HepG2 (cell line): ENCODE measurements at regions not wholly inside any gene's neighbourhood (a gene's known extent, or its start where the extent isn't known, plus 50 kb on each side); places are given as distances from the start of the nearest gene placed in this dataset.

Experiments
- ELF4 ChIP-seq: sonication (generic); formaldehyde crosslinking; IDR thresholded peaks from 2 replicates; pipeline ENCODE4 v1.5.0; 2020; ENCODE audit warnings: missing genetic modification reagents, mild to moderate bottlenecking, moderate library complexity, borderline replicate concordance
- KLF15 ChIP-seq: sonication (generic); formaldehyde crosslinking; IDR thresholded peaks from 2 replicates; pipeline ENCODE4 v1.8.1; 2023; ENCODE audit warnings: borderline replicate concordance, mild to moderate bottlenecking, inconsistent platforms, missing genetic modification reagents, mixed read lengths
- MAZ ChIP-seq, 2 experiments: sonication (generic) in 1 of 2; formaldehyde crosslinking in 1 of 2; IDR thresholded peaks; 2 replicates each; pipeline versions ENCODE4 v1.5.0 to v1.6.1; 2012 to 2020; ENCODE audit warnings: low read depth in 2 of 2, mild to moderate bottlenecking in 2 of 2, borderline replicate concordance in 1 of 2, improper control_type of control experiment in 1 of 2, low read length in 1 of 2, missing genetic modification reagents in 1 of 2, moderate library complexity in 1 of 2
- NFKB2 ChIP-seq: sonication (generic); formaldehyde crosslinking; IDR thresholded peaks from 2 replicates; pipeline ENCODE4 v1.4.0; 2020; ENCODE audit warnings: missing genetic modification reagents, borderline replicate concordance
- PHF8 ChIP-seq: sonication (generic); formaldehyde crosslinking; IDR thresholded peaks from 2 replicates; pipeline ENCODE4 v1.5.0; 2020; ENCODE audit warnings: missing genetic modification reagents
- TF ChIP-seq, protein P1 (sequence below): sonication (generic); formaldehyde crosslinking; IDR thresholded peaks from 2 replicates; pipeline ENCODE4; 2020; ENCODE audit warnings: missing genetic modification reagents, mild to moderate bottlenecking, borderline replicate concordance
- TF ChIP-seq, protein P2 (sequence below): sonication (generic); formaldehyde crosslinking; IDR thresholded peaks from 2 replicates; pipeline ENCODE4 v1.4.0; 2020; ENCODE audit warnings: missing genetic modification reagents, borderline replicate concordance
- TF ChIP-seq, protein P3 (sequence below): IDR thresholded peaks from 2 replicates; pipeline ENCODE4 v1.6.1; 2016; ENCODE audit warnings: low read depth, control low read depth
- TF ChIP-seq, protein P4 (sequence below): sonication (generic); formaldehyde crosslinking; IDR thresholded peaks from 2 replicates; pipeline ENCODE4 v1.9.0; 2022; ENCODE audit warnings: missing genetic modification reagents, mild to moderate bottlenecking, borderline replicate concordance

DNA sequence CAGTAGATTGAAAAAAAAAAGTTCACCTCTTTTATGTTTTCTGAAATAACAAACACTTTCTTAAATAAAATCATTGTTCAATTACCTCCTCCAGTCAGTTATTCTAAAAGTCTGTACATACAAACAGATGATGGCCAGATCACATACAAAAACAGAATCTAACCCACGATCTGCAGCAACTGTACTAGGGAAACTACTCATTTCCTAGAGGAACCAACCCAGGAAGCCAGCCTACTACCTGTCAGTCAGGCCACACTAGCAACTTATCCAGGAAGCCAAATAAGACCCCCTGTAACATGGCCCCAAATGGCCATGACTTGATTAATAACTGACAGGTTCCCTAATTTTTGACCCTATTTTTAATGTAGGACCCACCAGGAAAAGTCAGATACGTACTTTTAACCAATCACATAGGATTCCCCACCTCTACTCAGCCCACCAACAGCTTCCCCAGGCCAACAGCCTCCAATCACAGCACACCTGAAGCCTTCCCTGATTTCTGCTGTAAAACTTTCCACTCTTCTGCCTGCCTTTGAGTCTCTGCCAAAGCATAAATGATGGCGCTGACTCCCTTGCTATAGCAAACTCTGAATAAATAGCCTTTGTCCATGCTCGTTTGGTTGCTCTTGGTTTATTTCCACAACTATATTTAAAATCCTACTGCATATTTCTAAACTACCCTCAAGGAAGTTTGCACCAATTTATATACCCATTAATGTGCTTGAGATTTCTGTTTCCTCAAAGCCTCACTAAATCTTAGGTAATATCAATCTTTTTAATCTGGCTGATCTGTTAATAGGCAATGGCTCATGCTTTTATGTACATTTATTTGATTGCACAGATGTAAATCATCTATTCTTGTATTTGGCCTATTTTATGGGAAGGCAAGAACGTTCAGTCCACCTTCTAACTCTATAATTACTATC, 486.4 kb downstream of the FBXO15 start (continued):
- TF ChIP-seq, protein P1, sequence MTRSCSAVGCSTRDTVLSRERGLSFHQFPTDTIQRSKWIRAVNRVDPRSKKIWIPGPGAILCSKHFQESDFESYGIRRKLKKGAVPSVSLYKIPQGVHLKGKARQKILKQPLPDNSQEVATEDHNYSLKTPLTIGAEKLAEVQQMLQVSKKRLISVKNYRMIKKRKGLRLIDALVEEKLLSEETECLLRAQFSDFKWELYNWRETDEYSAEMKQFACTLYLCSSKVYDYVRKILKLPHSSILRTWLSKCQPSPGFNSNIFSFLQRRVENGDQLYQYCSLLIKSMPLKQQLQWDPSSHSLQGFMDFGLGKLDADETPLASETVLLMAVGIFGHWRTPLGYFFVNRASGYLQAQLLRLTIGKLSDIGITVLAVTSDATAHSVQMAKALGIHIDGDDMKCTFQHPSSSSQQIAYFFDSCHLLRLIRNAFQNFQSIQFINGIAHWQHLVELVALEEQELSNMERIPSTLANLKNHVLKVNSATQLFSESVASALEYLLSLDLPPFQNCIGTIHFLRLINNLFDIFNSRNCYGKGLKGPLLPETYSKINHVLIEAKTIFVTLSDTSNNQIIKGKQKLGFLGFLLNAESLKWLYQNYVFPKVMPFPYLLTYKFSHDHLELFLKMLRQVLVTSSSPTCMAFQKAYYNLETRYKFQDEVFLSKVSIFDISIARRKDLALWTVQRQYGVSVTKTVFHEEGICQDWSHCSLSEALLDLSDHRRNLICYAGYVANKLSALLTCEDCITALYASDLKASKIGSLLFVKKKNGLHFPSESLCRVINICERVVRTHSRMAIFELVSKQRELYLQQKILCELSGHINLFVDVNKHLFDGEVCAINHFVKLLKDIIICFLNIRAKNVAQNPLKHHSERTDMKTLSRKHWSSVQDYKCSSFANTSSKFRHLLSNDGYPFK (CRISPR knock-in tag) = no peak
- TF ChIP-seq MAZ (IDR thresholded peaks at IDR 0.05; ENCODE audit: borderline replicate concordance, low read depth, low read length) (no peak), MAZ (CRISPR knock-in tag; IDR thresholded peaks at IDR 0.05; ENCODE audit: low read depth) (no peak), KLF15 (CRISPR knock-in tag) (no peak), NFKB2 (CRISPR knock-in tag) (no peak), PHF8 (no peak), ELF4 (no peak)
- TF ChIP-seq, protein P2, sequence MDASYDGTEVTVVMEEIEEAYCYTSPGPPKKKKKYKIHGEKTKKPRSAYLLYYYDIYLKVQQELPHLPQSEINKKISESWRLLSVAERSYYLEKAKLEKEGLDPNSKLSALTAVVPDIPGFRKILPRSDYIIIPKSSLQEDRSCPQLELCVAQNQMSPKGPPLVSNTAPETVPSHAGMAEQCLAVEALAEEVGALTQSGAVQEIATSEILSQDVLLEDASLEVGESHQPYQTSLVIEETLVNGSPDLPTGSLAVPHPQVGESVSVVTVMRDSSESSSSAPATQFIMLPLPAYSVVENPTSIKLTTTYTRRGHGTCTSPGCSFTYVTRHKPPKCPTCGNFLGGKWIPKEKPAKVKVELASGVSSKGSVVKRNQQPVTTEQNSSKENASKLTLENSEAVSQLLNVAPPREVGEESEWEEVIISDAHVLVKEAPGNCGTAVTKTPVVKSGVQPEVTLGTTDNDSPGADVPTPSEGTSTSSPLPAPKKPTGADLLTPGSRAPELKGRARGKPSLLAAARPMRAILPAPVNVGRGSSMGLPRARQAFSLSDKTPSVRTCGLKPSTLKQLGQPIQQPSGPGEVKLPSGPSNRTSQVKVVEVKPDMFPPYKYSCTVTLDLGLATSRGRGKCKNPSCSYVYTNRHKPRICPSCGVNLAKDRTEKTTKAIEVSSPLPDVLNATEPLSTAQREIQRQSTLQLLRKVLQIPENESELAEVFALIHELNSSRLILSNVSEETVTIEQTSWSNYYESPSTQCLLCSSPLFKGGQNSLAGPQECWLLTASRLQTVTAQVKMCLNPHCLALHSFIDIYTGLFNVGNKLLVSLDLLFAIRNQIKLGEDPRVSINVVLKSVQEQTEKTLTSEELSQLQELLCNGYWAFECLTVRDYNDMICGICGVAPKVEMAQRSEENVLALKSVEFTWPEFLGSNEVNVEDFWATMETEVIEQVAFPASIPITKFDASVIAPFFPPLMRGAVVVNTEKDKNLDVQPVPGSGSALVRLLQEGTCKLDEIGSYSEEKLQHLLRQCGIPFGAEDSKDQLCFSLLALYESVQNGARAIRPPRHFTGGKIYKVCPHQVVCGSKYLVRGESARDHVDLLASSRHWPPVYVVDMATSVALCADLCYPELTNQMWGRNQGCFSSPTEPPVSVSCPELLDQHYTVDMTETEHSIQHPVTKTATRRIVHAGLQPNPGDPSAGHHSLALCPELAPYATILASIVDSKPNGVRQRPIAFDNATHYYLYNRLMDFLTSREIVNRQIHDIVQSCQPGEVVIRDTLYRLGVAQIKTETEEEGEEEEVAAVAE = no peak
- TF ChIP-seq, protein P3, sequence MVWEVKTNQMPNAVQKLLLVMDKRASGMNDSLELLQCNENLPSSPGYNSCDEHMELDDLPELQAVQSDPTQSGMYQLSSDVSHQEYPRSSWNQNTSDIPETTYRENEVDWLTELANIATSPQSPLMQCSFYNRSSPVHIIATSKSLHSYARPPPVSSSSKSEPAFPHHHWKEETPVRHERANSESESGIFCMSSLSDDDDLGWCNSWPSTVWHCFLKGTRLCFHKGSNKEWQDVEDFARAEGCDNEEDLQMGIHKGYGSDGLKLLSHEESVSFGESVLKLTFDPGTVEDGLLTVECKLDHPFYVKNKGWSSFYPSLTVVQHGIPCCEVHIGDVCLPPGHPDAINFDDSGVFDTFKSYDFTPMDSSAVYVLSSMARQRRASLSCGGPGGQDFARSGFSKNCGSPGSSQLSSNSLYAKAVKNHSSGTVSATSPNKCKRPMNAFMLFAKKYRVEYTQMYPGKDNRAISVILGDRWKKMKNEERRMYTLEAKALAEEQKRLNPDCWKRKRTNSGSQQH (CRISPR knock-in tag) = no peak
- TF ChIP-seq, protein P4, sequence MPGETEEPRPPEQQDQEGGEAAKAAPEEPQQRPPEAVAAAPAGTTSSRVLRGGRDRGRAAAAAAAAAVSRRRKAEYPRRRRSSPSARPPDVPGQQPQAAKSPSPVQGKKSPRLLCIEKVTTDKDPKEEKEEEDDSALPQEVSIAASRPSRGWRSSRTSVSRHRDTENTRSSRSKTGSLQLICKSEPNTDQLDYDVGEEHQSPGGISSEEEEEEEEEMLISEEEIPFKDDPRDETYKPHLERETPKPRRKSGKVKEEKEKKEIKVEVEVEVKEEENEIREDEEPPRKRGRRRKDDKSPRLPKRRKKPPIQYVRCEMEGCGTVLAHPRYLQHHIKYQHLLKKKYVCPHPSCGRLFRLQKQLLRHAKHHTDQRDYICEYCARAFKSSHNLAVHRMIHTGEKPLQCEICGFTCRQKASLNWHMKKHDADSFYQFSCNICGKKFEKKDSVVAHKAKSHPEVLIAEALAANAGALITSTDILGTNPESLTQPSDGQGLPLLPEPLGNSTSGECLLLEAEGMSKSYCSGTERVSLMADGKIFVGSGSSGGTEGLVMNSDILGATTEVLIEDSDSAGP (CRISPR knock-in tag) = no peak
